GM23248 (cell line): ENCODE measurements at regions not wholly inside any gene's neighbourhood (a gene's known extent, or its start where the extent isn't known, plus 50 kb on each side); places are given as distances from the start of the nearest gene placed in this dataset.

Experiments used
- EZH2 ChIP-seq: fragments of 200-600 bp; sonication (generic); IDR thresholded peaks from 2 replicates; pipeline ENCODE4 v1.6.1; 2018; ENCODE audit warnings: antibody characterized with exemption, mild to moderate bottlenecking; ENCODE audit not compliant: insufficient read depth, poor library complexity, severe bottlenecking
- EZH2phosphoT487 ChIP-seq: fragments of 200-600 bp; sonication (generic); IDR thresholded peaks from 2 replicates; pipeline ENCODE4 v1.6.1; 2018; ENCODE audit warnings: antibody characterized with exemption, moderate library complexity, mild to moderate bottlenecking, low read depth; ENCODE audit not compliant: insufficient read depth

GRCh38 chr1:104056786-104057185 is 307.1 kb downstream of the AMY1C start:
- TF ChIP-seq EZH2phosphoT487 (no peak), EZH2 (no peak)
